HCT116 (cell line): ENCODE measurements at regions not wholly inside any gene's neighbourhood (a gene's known extent, or its start where the extent isn't known, plus 50 kb on each side); places are given as distances from the start of the nearest gene placed in this dataset.
"Not testable (repeated sequence)": the region's sequence is repeated elsewhere in the genome, so short reads cannot be mapped to it uniquely, and the experiment has no call there.

Source experiments
- CTCF ChIP-seq, 3 experiments: fragments of 200-600 bp in 1 of 3; sonication (generic) in 1 of 3; IDR thresholded peaks in 2 of 3; conservative IDR thresholded peaks in 1 of 3; 2 replicates each; pipeline ENCODE4 v1.5.1; 2012 to 2017; ENCODE audit warnings: low read depth in 2 of 3, low read length in 2 of 3, antibody characterized with exemption in 1 of 3, borderline replicate concordance in 1 of 3, control low read depth in 1 of 3, mild to moderate bottlenecking in 1 of 3, mixed read lengths in 1 of 3, mixed run types in 1 of 3, moderate library complexity in 1 of 3; ENCODE audit not compliant: insufficient read depth in 1 of 3
- EZH2 ChIP-seq: fragments of 200-600 bp; sonication (generic); IDR thresholded peaks from 2 replicates; pipeline ENCODE4 v1.6.1; 2017; ENCODE audit warnings: antibody characterized with exemption, mixed run types
- EZH2phosphoT487 ChIP-seq: fragments of 200-600 bp; IDR thresholded peaks from 2 replicates; pipeline ENCODE4 v1.6.1; 2018; ENCODE audit warnings: antibody characterized with exemption, borderline replicate concordance
- FOSL1 ChIP-seq: IDR thresholded peaks from 2 replicates; pipeline ENCODE4 v1.6.1; 2012; ENCODE audit warnings: low read depth
- JUND ChIP-seq: IDR thresholded peaks from 2 replicates; pipeline ENCODE4 v1.6.1; 2012
- SP1 ChIP-seq: IDR thresholded peaks from 2 replicates; pipeline ENCODE4 v1.6.1; 2012; ENCODE audit warnings: low read depth
- ZFX ChIP-seq: fragments of 450-650 bp; IDR thresholded peaks from 2 replicates; pipeline ENCODE4 v1.6.1; 2017

GRCh38 chr14:37772283-37772682 lies 176.9 kb downstream of the TTC6 start:
- TF ChIP-seq ZFX; JUND; SP1; FOSL1; CTCF (IDR thresholded peaks at IDR 0.05 in 2 of 3, conservative IDR thresholded peaks at IDR 0.05 in 1 of 3; ENCODE audit: borderline replicate concordance in 1 of 3, insufficient read depth in 1 of 3, low read depth in 2 of 3, low read length in 2 of 3); EZH2; EZH2phosphoT487: not testable (repeated sequence)
